ENCODE measurements at regions not wholly inside any gene's neighbourhood (a gene's known extent, or its start where the extent isn't known, plus 50 kb on each side); places are given as distances from the start of the nearest gene placed in this dataset.

DNA sequence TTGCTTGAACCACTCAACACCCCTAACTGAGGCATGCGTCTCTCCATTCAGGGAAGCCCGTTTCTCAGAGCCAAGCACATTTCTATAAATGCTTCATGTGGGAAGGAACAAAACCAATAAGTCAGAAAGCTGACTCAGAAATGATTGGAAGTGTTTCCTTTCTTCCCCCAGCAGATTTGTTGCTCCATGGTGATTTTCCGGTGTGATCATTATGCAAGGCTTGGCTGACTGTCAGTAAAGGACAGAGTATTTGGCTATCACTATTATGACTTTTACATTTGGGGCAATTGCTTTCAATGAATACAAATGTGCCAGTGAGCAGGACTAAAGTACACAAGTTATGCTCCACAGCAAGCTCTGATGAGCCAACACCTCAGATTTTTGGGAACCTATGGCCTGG, 53.3 kb upstream of the ZC3H11B start:
- no peak for ATAC-seq

DNA sequence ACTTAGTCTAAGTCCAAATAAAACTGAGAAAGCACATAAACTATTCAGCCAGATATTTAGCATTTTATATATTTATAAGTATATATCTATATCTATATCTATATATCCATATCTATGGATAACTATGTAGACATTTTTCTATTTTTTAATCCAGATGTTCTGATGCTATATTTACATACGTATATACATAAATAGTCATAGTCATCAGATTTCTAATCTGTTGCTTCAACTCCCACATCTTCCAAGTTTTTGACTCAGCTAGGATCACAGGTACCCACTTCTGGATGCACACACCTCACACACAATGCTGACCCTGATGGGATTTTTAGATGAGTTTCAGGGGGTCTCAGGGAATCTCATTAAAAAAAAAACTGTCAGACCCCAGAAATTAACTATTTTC, 52.2 kb upstream of the ZC3H11B start:
- ATAC-seq = no peak

DNA sequence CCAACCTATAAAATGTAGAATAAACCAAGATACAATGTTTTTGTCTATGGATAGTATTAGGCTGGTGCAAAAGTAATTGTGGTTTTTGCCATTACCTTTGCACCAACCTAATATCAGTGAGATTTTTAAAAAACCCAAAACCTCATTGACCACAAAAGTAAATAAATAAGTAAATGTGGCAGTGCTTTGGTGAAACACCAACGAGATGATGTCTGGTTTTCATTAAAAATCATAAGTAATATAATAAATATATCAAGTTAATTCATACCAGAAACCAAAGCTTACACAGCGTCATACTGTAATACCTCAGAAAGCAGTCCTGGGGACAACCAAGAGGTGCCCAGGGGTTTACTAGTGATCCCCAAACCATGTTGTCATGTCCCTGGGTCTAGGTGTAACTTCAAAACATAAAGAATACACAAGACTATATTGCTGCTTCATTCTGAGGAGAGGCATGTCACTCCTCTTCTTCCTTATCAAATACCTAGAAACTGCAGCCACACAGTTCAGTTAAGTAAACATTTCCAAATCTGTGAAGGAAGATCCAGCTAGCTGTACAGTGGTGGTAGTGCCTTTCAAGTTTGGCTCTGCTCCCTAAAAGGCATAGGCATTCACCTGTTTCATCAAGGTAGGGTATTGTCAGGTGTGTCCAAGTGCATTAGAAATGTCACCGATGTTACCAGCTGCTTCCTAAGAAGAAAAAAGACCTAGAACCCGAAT, 51.6 kb upstream of the ZC3H11B start:
- ATAC-seq = no peak
